Type B pancreatic cell (in vitro differentiated cells): ENCODE measurements at regions not wholly inside any gene's neighbourhood (a gene's known extent, or its start where the extent isn't known, plus 50 kb on each side); places are given as distances from the start of the nearest gene placed in this dataset.

Experiments used
- DNase-seq: peaks from one replicate; pipeline ENCODE4 v3.0.0; 2021; ENCODE audit warnings: mixed read lengths; ENCODE audit not compliant: unreplicated experiment; ENCODE audit errors: extremely low spot score
- H3K27ac Mint-ChIP-seq: 2 replicates; pipeline ENCODE4 v1.8.0; 2021; ENCODE audit warnings: mild to moderate bottlenecking, mixed read lengths
- H3K27me3 Mint-ChIP-seq: 2 replicates; pipeline ENCODE4 v1.8.0; 2021; ENCODE audit warnings: mixed read lengths
- H3K36me3 Mint-ChIP-seq: 2 replicates; pipeline ENCODE4 v1.8.0; 2021; ENCODE audit warnings: mixed read lengths
- H3K4me1 Mint-ChIP-seq: one replicate; pipeline ENCODE4 v1.8.0; 2021; ENCODE audit warnings: mixed read lengths; ENCODE audit not compliant: unreplicated experiment
- H3K4me3 Mint-ChIP-seq: 2 replicates; pipeline ENCODE4 v1.8.0; 2021; ENCODE audit warnings: mild to moderate bottlenecking, mixed read lengths
- H3K9me3 Mint-ChIP-seq: 2 replicates; pipeline ENCODE4 v1.8.0; 2021; ENCODE audit warnings: mixed read lengths
- TF ChIP-seq, protein P1 (sequence below): fragments of 200-600 bp; sonication (generic); conservative IDR thresholded peaks from 2 replicates; pipeline ENCODE4 v1.5.0; 2021; ENCODE audit warnings: antibody characterized with exemption, mild to moderate bottlenecking

DNA sequence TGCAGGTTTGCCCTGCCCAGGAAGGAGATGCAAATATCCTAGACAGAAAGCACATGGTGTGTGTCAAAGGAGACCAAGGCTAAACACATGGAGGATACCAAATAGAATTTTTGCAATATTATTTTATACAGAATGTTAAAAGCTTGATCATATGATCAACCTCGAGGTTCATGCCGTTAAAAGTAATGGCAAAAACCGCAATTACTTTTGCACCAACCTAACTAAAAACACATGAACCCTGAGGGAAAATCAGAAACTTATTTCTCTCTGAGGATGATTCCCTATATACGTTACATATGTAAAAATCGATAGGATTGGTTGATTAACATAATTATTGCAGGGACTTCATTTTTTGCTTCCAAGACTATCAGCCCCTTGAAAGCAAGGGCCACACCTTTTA, 88.1 kb downstream of the MZT1 start:
- no peak overlapping the region for H3K27ac Mint-ChIP-seq
- H3K4me3 Mint-ChIP-seq = no peak overlapping the region
- H3K27me3 Mint-ChIP-seq = no peaks in the 10 kb centered on the region
- no peak for DNase-seq
- TF ChIP-seq, protein P1, sequence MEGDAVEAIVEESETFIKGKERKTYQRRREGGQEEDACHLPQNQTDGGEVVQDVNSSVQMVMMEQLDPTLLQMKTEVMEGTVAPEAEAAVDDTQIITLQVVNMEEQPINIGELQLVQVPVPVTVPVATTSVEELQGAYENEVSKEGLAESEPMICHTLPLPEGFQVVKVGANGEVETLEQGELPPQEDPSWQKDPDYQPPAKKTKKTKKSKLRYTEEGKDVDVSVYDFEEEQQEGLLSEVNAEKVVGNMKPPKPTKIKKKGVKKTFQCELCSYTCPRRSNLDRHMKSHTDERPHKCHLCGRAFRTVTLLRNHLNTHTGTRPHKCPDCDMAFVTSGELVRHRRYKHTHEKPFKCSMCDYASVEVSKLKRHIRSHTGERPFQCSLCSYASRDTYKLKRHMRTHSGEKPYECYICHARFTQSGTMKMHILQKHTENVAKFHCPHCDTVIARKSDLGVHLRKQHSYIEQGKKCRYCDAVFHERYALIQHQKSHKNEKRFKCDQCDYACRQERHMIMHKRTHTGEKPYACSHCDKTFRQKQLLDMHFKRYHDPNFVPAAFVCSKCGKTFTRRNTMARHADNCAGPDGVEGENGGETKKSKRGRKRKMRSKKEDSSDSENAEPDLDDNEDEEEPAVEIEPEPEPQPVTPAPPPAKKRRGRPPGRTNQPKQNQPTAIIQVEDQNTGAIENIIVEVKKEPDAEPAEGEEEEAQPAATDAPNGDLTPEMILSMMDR = no peak
- H3K9me3 Mint-ChIP-seq = no peaks in the 10 kb centered on the region
- H3K4me1 Mint-ChIP-seq = no peaks in the 10 kb centered on the region
- no peaks in the 10 kb centered on the region for H3K36me3 Mint-ChIP-seq

DNA sequence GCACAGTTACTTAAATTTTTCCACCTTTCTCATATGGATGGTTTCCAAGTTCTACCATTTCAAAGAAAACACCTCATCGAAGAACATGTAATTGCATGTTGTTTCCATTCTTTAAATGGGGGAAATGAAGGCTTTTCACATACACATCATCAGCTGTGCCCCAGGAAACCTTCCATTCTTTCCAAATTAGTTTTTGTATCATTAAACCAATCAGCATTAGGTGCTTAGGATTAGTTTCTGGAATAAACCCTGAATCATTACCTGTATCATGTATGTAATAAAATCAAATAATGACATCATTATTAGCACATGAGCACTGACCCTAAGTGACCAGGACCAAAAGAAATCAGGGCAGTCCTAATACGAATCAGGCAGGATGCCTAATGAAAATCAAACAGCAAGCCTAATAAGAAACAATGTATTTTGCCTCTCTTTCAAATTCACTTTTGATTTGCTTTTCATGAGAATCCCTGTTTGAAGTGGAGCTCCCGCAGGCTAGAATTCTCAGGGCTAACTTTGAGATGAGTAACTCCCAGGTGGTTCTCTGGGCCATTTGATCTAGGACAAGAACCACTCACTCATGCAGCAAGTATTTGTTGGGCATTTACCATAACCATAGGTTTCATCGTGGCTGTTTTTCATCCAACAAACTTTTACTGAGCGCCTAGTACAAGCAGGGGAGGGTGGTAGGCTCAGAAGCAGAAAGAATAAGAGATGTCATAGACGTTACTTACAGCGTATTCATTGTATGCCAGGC, 89.2 kb downstream of the MZT1 start:
- no peak for DNase-seq

DNA sequence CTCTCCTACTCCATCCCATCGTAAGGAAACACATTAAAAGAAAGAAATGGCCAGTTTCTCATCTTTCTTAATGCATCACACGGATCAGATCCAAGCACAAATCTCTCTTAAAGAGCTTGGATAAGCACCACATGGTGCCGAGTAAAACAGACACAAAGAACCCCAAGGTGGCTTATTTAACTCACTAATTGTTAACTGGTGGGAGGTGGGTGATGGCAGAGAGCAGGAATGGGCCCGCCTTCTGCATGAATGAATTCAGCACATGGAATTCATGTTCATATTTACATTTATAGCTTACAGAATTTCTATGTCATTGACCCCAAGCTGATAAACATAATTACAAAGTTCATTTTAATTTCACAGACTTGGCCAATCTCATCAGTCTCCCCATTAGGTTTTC, 89.9 kb downstream of the MZT1 start:
- Mint-ChIP-seq H3K4me1 (no peaks in the 10 kb centered on the region), H3K36me3 (no peaks in the 10 kb centered on the region), H3K27ac (no peak overlapping the region), H3K9me3 (peaks cover 4% of the 10 kb centered on the region), H3K4me3 (no peak overlapping the region), H3K27me3 (no peaks in the 10 kb centered on the region)
- TF ChIP-seq, protein P1 = no peak
- no peak for DNase-seq

More for the DNA sequence above, 89.2 kb downstream of the MZT1 start:
- H3K27me3 Mint-ChIP-seq = no peaks in the 10 kb centered on the region
- H3K4me1 Mint-ChIP-seq = no peaks in the 10 kb centered on the region
- H3K4me3 Mint-ChIP-seq = no peak overlapping the region
- H3K9me3 Mint-ChIP-seq = no peaks in the 10 kb centered on the region
- TF ChIP-seq, protein P1 = no peak
- no peaks in the 10 kb centered on the region for H3K36me3 Mint-ChIP-seq
- no peak overlapping the region for H3K27ac Mint-ChIP-seq

DNA sequence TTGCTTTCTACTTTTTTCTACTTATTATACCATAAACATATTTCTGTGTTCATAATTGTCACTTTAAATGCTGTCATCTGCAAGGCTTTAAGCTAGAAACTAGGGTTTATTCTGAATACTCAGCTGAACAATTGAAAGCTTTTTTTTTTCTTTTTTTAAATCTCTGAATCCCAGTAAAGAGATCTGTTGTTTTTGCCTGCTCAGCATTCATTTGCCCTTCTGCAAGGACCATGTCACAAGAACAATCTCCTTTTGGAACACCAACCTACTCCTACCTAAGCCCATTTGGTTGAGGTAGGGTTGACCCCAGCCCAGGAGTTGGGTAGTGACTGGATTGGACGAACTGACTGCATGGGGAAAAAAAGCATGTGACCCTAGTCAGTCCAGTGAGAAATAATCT, 92.6 kb downstream of the MZT1 start:
- no peak overlapping the region for H3K4me3 Mint-ChIP-seq
- TF ChIP-seq, protein P1 = no peak
- no peaks in the 10 kb centered on the region for H3K36me3 Mint-ChIP-seq
- H3K4me1 Mint-ChIP-seq = no peaks in the 10 kb centered on the region
- no peak for DNase-seq
- H3K27me3 Mint-ChIP-seq = no peaks in the 10 kb centered on the region
- H3K27ac Mint-ChIP-seq = no peak overlapping the region
- peaks cover 4% of the 10 kb centered on the region for H3K9me3 Mint-ChIP-seq

DNA sequence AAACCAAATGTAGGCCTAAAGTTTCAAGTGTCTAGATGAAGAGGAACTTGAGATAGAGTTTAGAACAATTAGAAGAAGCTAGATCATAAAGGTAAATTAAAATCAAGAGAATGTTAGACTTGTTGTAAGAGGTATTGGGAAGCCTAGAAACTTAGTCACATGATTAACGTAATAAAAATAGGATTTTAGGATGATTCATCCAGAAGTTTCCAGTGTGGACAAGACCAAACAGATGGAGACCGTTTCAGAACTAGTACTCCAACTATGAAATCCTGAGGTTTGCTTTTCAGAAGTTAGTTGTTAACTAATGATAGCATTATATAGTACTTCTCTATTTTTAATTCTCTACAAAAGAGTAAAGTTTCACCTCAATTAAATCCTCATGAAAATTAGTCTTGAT, 104.9 kb downstream of the MZT1 start:
- Mint-ChIP-seq H3K4me1 (no peaks in the 10 kb centered on the region), H3K9me3 (no peaks in the 10 kb centered on the region), H3K27ac (no peak overlapping the region), H3K27me3 (no peaks in the 10 kb centered on the region), H3K36me3 (no peaks in the 10 kb centered on the region), H3K4me3 (no peak overlapping the region)
- TF ChIP-seq, protein P1 = no peak
- DNase-seq = no peak
